LNCaP clone FGC (cell line): ENCODE measurements at regions not wholly inside any gene's neighbourhood (a gene's known extent, or its start where the extent isn't known, plus 50 kb on each side); places are given as distances from the start of the nearest gene placed in this dataset.

Source experiments
- DNase-seq: peaks from one replicate; pipeline ENCODE4 v3.0.0-alpha.2; 2011; ENCODE audit warnings: low read depth
- H3K4me3 ChIP-seq: 2 replicates; pipeline ENCODE4 v1.5.1; 2011; ENCODE audit warnings: mild to moderate bottlenecking, low read depth, low read length, control low read depth
- TF ChIP-seq, protein P1 (sequence below): IDR thresholded peaks from 2 replicates; pipeline ENCODE4 v1.5.1; 2012; ENCODE audit warnings: mild to moderate bottlenecking; ENCODE audit not compliant: control insufficient read depth, insufficient read depth; ENCODE audit errors: extremely low read depth

DNA sequence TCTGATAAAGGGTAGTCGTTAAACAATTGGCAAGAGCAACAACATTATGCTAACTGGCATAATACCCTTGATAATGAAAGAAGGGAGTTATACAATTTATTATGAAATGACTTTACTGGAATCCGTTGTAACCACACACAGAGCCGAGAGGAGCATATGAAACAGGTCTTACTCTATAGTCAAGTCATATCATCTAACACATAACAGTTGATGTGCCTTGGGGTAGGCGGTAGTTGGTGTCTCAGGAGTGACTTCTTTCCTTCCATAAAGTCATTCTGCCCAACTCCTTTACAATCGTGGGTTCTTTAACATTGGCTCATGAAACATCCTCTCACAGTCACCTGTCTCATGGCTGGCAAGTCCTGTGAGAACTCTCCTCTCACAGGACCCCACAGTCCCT is 225.2 kb downstream of the LTN1 start:
- TF ChIP-seq, protein P1, sequence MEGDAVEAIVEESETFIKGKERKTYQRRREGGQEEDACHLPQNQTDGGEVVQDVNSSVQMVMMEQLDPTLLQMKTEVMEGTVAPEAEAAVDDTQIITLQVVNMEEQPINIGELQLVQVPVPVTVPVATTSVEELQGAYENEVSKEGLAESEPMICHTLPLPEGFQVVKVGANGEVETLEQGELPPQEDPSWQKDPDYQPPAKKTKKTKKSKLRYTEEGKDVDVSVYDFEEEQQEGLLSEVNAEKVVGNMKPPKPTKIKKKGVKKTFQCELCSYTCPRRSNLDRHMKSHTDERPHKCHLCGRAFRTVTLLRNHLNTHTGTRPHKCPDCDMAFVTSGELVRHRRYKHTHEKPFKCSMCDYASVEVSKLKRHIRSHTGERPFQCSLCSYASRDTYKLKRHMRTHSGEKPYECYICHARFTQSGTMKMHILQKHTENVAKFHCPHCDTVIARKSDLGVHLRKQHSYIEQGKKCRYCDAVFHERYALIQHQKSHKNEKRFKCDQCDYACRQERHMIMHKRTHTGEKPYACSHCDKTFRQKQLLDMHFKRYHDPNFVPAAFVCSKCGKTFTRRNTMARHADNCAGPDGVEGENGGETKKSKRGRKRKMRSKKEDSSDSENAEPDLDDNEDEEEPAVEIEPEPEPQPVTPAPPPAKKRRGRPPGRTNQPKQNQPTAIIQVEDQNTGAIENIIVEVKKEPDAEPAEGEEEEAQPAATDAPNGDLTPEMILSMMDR = no peak
- no peak overlapping the region for H3K4me3 ChIP-seq
- DNase-seq = no peak

GRCh38 chr21:28763809-28764418 is 228.8 kb downstream of the LTN1 start:
- DNase-seq = peak; percentile 70
- TF ChIP-seq, protein P1 = no peak
- H3K4me3 ChIP-seq = no peak overlapping the region

DNA sequence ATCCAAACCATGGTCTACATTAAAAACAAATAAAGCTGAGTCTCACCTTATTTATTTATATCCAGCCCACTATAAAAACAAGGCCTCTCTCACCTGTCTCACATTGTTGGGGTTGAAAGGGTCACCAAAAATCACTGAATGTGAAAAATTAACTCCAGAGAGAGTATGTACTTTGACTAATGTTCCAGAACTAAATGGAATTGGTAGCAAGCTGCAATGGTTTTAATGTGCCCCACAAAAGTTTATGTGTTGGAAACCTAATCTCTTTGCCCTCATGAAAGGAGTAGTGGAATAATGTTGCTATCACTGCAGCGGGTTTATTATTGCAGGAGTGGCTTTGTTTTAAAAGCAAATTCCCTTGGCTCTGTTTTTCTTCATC is 230.3 kb downstream of the LTN1 start:
- DNase-seq = no peak
- TF ChIP-seq, protein P1 = no peak
- H3K4me3 ChIP-seq = no peak overlapping the region

DNA sequence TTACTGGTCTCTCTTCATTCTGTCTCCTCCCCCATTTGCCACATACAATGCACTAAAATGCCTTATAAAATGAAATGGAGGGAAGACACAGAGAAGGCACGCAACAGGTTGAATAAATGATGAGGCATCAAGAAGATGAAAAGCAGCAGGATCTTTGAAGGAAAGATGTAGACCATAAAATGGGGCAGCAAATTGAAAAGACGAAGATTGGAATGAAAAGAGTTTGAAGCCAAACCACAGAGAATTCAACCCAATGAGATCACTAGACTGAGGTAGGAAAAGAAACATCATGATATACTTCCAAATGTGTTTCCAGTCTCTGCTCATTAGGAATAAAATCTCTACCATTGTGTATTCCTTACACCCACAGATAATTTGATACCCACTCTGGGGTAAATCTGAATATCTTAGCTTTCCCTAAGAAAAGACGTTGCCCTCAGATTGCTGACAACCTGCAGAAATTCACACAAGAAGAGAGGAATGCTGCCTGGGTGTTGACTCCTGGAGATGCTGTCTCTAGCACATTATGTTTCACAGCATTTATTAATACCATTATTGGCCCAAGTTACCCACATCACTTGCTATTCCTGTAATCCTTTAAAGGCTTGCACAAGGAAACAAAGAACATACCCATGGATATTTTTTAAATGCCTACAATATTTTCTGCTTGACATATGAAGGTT is 230.9 kb downstream of the LTN1 start:
- no peak overlapping the region for H3K4me3 ChIP-seq
- DNase-seq = no peak
- TF ChIP-seq, protein P1 = no peak

DNA sequence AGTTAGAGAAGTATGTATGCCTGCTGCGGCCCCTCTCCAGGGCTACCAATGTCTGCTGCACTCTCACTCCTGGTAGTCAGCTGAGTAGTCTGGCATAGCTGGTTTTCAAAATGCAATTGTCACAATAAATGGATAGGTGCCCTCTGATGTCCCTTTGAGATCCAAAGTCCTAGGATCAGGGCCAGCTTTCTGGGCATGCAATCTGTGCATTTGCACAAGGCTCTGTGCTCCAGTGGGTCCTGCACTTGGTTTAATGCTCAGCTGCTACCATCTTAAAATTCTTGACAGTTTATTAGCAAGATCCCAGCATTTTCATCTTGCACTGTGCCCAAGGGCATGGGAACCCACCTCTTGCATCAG is 233.8 kb downstream of the LTN1 start:
- H3K4me3 ChIP-seq = no peak overlapping the region
- no peak for DNase-seq
- TF ChIP-seq, protein P1 = no peak

GRCh38 chr21:28758042-28758882 is 234.4 kb downstream of the LTN1 start:
- TF ChIP-seq, protein P1 = no peak
- DNase-seq = no peak
- H3K4me3 ChIP-seq = no peak overlapping the region

DNA sequence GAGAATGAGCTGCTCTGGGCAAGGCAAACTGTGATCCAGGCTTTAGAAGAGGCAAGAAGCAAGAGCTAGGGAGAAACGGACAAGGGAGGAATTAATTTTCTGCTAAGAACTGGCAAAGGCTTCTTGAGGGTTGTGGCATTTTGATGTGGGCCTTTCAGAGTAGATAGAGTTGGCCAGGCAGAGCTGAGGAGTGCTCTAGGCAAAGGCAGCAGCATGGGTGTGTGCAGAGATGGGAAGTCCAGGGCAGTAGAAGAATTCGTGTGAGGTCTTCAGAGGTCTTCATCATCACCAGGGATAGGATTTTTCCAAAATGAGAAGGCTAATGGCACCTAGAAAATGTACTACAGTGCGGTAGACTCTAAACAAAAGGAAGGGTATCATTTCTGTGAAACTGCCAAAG is 237.8 kb downstream of the LTN1 start:
- DNase-seq = no peak
- TF ChIP-seq, protein P1 = no peak
- no peak overlapping the region for H3K4me3 ChIP-seq
